ENCODE measurements at regions not wholly inside any gene's neighbourhood (a gene's known extent, or its start where the extent isn't known, plus 50 kb on each side); places are given as distances from the start of the nearest gene placed in this dataset.

DNA sequence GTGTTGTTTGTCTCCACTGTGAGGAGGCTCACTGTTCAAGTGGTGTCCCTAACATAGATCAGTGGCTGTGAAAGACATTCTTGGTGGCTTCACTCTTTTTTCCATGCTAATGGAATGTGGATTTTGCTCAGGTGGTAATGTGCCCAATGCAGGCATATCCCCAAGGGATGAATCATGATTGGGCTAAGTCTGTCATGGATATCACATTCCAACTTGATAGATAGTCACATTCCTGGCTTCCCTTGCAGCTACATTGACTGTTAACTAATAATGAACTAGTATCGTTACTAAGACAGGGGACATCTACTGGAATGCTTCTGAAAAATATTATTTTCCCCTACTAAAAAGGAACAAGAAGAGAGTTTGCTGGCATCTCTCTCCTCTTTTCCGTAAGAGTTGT is 86.3 kb upstream of the SOD1 start:
- no peak overlapping the region for H3K23ac ChIP-seq (ENCODE audit: insufficient read length, low read depth, low read length)
- TF ChIP-seq, protein P1, sequence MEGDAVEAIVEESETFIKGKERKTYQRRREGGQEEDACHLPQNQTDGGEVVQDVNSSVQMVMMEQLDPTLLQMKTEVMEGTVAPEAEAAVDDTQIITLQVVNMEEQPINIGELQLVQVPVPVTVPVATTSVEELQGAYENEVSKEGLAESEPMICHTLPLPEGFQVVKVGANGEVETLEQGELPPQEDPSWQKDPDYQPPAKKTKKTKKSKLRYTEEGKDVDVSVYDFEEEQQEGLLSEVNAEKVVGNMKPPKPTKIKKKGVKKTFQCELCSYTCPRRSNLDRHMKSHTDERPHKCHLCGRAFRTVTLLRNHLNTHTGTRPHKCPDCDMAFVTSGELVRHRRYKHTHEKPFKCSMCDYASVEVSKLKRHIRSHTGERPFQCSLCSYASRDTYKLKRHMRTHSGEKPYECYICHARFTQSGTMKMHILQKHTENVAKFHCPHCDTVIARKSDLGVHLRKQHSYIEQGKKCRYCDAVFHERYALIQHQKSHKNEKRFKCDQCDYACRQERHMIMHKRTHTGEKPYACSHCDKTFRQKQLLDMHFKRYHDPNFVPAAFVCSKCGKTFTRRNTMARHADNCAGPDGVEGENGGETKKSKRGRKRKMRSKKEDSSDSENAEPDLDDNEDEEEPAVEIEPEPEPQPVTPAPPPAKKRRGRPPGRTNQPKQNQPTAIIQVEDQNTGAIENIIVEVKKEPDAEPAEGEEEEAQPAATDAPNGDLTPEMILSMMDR (conservative IDR thresholded peaks at IDR 0.05) = no peak
- H3K9me3 Mint-ChIP-seq = peaks cover 8% of the 10 kb centered on the region in 2 experiments
- H3K23me2 ChIP-seq (ENCODE audit: insufficient read length, low read depth, low read length, poor library complexity, severe bottlenecking) = no peaks in the 10 kb centered on the region
- H2AK5ac ChIP-seq (ENCODE audit: insufficient read length, low read length) = no peak overlapping the region
- no peak overlapping the region for H3K14ac ChIP-seq (ENCODE audit: insufficient read depth, low read length)
- no peak overlapping the region for H2BK20ac ChIP-seq (ENCODE audit: low read depth, low read length, poor library complexity, severe bottlenecking)
- no peak overlapping the region for H3K18ac ChIP-seq (ENCODE audit: insufficient read length, low read depth, low read length)
- peaks cover 3 to 9% of the 10 kb centered on the region in 2 experiments; a peak in 3 of 4 replicates for H3K4me1 Mint-ChIP-seq
- no peaks in the 10 kb centered on the region for H3K27me3 ChIP-seq (ENCODE audit: insufficient read depth, low read length)
- H4K5ac ChIP-seq (ENCODE audit: insufficient read length, low read depth, low read length) = no peak overlapping the region
- H3K9ac ChIP-seq (ENCODE audit: extremely low read depth, insufficient read length, low read length) = no peak overlapping the region
- H3K27me3 Mint-ChIP-seq (ENCODE audit: low read depth) = no peaks in the 10 kb centered on the region
- no peak overlapping the region for H2BK5ac ChIP-seq (ENCODE audit: insufficient read length, low read length)
- H4K8ac ChIP-seq (replicated peaks; ENCODE audit: insufficient read length, low read depth, low read length) = no peak overlapping the region
- H2BK12ac ChIP-seq (ENCODE audit: insufficient read length, low read depth, low read length) = no peak overlapping the region
- H3K79me2 ChIP-seq (ENCODE audit: insufficient read depth, low read length) = no peaks in the 10 kb centered on the region
- H3K56ac ChIP-seq (ENCODE audit: insufficient read length, low read depth, low read length) = no peak overlapping the region
- no peak overlapping the region for H3K4ac ChIP-seq (ENCODE audit: low read depth, low read length)
- DNase-seq = no peak
- no peak overlapping the region for H3K27ac ChIP-seq (ENCODE audit: insufficient read length, low read depth, low read length)
- H3K4me3 Mint-ChIP-seq = no peak overlapping the region
- H3K9me3 ChIP-seq (ENCODE audit: control insufficient read depth, low read depth, low read length) = no peaks in the 10 kb centered on the region
- H4K91ac ChIP-seq (ENCODE audit: insufficient read length, low read depth, low read length) = no peak overlapping the region
- H3K79me1 ChIP-seq (ENCODE audit: insufficient read depth, low read depth, low read length, poor library complexity, severe bottlenecking) = no peaks in the 10 kb centered on the region
- H4K20me1 ChIP-seq (ENCODE audit: control insufficient read depth, insufficient read depth, insufficient read length) = no peaks in the 10 kb centered on the region
- H3T11ph ChIP-seq (ENCODE audit: low read length) = no peak overlapping the region
- no CpG with 5 or more reads among the region's 2 CpGs for WGBS (ENCODE audit: extremely low coverage, insufficient read length, low lambda C conversion rate)
- H3K4me1 ChIP-seq (ENCODE audit: insufficient read depth, low read length) = no peaks in the 10 kb centered on the region; the same call in 1 of the 2 replicates
- peaks cover 4 to 8% (median 5%) of the 10 kb centered on the region in 3 experiments; a peak in 4 of 7 replicates for H3K36me3 Mint-ChIP-seq (ENCODE audit: insufficient read depth in 1 of 3, low read depth in 3 of 3)
- no peak overlapping the region for H3K4me2 ChIP-seq (ENCODE audit: insufficient read depth, insufficient read length, low read length)
- H2AFZ ChIP-seq (ENCODE audit: low read length) = no peak overlapping the region
- no peak overlapping the region for H3K27ac Mint-ChIP-seq
- no peak overlapping the region for H2BK120ac ChIP-seq (ENCODE audit: low read depth, low read length, poor library complexity, severe bottlenecking)
- no peak overlapping the region for H2BK15ac ChIP-seq (ENCODE audit: low read depth, low read length)
